ENCODE measurements at regions not wholly inside any gene's neighbourhood (a gene's known extent, or its start where the extent isn't known, plus 50 kb on each side); places are given as distances from the start of the nearest gene placed in this dataset.

- Mint-ChIP-seq H3K27ac (ENCODE audit: unreplicated experiment) (no peak overlapping the region), H3K9me3 (ENCODE audit: unreplicated experiment) (no peaks in the 10 kb centered on the region), H3K36me3 (ENCODE audit: low read depth, unreplicated experiment) (no peaks in the 10 kb centered on the region), H3K4me1 (ENCODE audit: unreplicated experiment) (peaks cover 16% of the 10 kb centered on the region), H3K27me3 (ENCODE audit: unreplicated experiment) (peaks cover 2% of the 10 kb centered on the region), H3K4me3 (ENCODE audit: unreplicated experiment) (no peak overlapping the region)
- no peak for DNase-seq (ENCODE audit: low spot score)
- TF ChIP-seq CTCF (IDR thresholded peaks at IDR 0.05; ENCODE audit: unreplicated experiment) = no peak
Measured at GRCh38 chr11:19577976-19578619, 134.5 kb upstream of the NAV2 start.

GRCh38 chr11:19577391-19577975 lies 135.2 kb upstream of the NAV2 start:
- DNase-seq (ENCODE audit: low spot score) = no peak

GRCh38 chr11:19576903-19577302 lies 135.7 kb upstream of the NAV2 start:
- DNase-seq (ENCODE audit: low spot score) = no peak
- H3K4me1 Mint-ChIP-seq (ENCODE audit: unreplicated experiment) = peaks cover 16% of the 10 kb centered on the region
- H3K36me3 Mint-ChIP-seq (ENCODE audit: low read depth, unreplicated experiment) = no peaks in the 10 kb centered on the region
- H3K9me3 Mint-ChIP-seq (ENCODE audit: unreplicated experiment) = no peaks in the 10 kb centered on the region
- H3K27ac Mint-ChIP-seq (ENCODE audit: unreplicated experiment) = no peak overlapping the region
- TF ChIP-seq CTCF (IDR thresholded peaks at IDR 0.05; ENCODE audit: unreplicated experiment) = no peak
- peaks cover 2% of the 10 kb centered on the region for H3K27me3 Mint-ChIP-seq (ENCODE audit: unreplicated experiment)
- no peak overlapping the region for H3K4me3 Mint-ChIP-seq (ENCODE audit: unreplicated experiment)

More at GRCh38 chr11:19577391-19577975, 135.2 kb upstream of the NAV2 start:
- Mint-ChIP-seq H3K27ac (ENCODE audit: unreplicated experiment) (no peak overlapping the region), H3K36me3 (ENCODE audit: low read depth, unreplicated experiment) (no peaks in the 10 kb centered on the region), H3K4me1 (ENCODE audit: unreplicated experiment) (peaks cover 16% of the 10 kb centered on the region), H3K4me3 (ENCODE audit: unreplicated experiment) (no peak overlapping the region), H3K9me3 (ENCODE audit: unreplicated experiment) (no peaks in the 10 kb centered on the region), H3K27me3 (ENCODE audit: unreplicated experiment) (peaks cover 2% of the 10 kb centered on the region)
- no peak for TF ChIP-seq CTCF (IDR thresholded peaks at IDR 0.05; ENCODE audit: unreplicated experiment)

GRCh38 chr11:19576054-19576453 lies 136.6 kb upstream of the NAV2 start:
- DNase-seq (ENCODE audit: low spot score) = no peak
- Mint-ChIP-seq H3K27ac (ENCODE audit: unreplicated experiment) (no peak overlapping the region), H3K27me3 (ENCODE audit: unreplicated experiment) (peaks cover 2% of the 10 kb centered on the region), H3K9me3 (ENCODE audit: unreplicated experiment) (no peaks in the 10 kb centered on the region), H3K4me3 (ENCODE audit: unreplicated experiment) (no peak overlapping the region), H3K4me1 (ENCODE audit: unreplicated experiment) (peaks cover 16% of the 10 kb centered on the region), H3K36me3 (ENCODE audit: low read depth, unreplicated experiment) (no peaks in the 10 kb centered on the region)
- no peak for TF ChIP-seq CTCF (IDR thresholded peaks at IDR 0.05; ENCODE audit: unreplicated experiment)

- Mint-ChIP-seq H3K27me3 (ENCODE audit: unreplicated experiment) (peaks cover 2% of the 10 kb centered on the region), H3K4me1 (ENCODE audit: unreplicated experiment) (peaks cover 16% of the 10 kb centered on the region), H3K27ac (ENCODE audit: unreplicated experiment) (no peak overlapping the region), H3K4me3 (ENCODE audit: unreplicated experiment) (no peak overlapping the region), H3K9me3 (ENCODE audit: unreplicated experiment) (no peaks in the 10 kb centered on the region), H3K36me3 (ENCODE audit: low read depth, unreplicated experiment) (no peaks in the 10 kb centered on the region)
- TF ChIP-seq CTCF (IDR thresholded peaks at IDR 0.05; ENCODE audit: unreplicated experiment) = no peak
- no peak for DNase-seq (ENCODE audit: low spot score)
Measured at GRCh38 chr11:19574916-19575315, 137.7 kb upstream of the NAV2 start.
